Activated T-helper 1 cell treated with Interleukin-2 at 50 U/mL for 16 hours (primary cell): ENCODE measurements at regions not wholly inside any gene's neighbourhood (a gene's known extent, or its start where the extent isn't known, plus 50 kb on each side); places are given as distances from the start of the nearest gene placed in this dataset.

Source experiments
- DNase-seq: peaks from one replicate; pipeline ENCODE4 v3.0.0-alpha.2; 2020; ENCODE audit warnings: low read depth

- no peak for DNase-seq
Measured at GRCh38 chr2:196224756-196225155, 53.4 kb upstream of the STK17B start.

GRCh38 chr2:196225213-196225612 lies 53.8 kb upstream of the STK17B start:
- no peak for DNase-seq

GRCh38 chr2:196226058-196226706 lies 54.8 kb upstream of the STK17B start:
- DNase-seq: no peak

- DNase-seq: no peak
Measured at GRCh38 chr2:196226707-196227065, 55.3 kb upstream of the STK17B start.

GRCh38 chr2:196229013-196229412 lies 57.6 kb upstream of the STK17B start:
- no peak for DNase-seq

GRCh38 chr2:196230061-196230854 lies 58.9 kb upstream of the STK17B start:
- DNase-seq: peak; percentile 50

GRCh38 chr2:196233021-196233804 lies 61.8 kb upstream of the STK17B start:
- no peak for DNase-seq

- DNase-seq: no peak
Measured at GRCh38 chr2:196233805-196234475, 62.6 kb upstream of the STK17B start.

GRCh38 chr2:196234672-196235071 lies 63.3 kb upstream of the STK17B start:
- DNase-seq: peak; percentile 13

GRCh38 chr2:196238836-196239380 lies 67.5 kb upstream of the STK17B start:
- DNase-seq: no peak

GRCh38 chr2:196239622-196240587 lies 68.5 kb upstream of the STK17B start:
- peak; percentile 65 for DNase-seq

GRCh38 chr2:196241175-196241574 lies 69.8 kb upstream of the STK17B start:
- DNase-seq: no peak

GRCh38 chr2:196242131-196242620 lies 70.8 kb upstream of the STK17B start:
- DNase-seq: no peak

GRCh38 chr2:196244516-196244915 lies 73.1 kb upstream of the STK17B start:
- no peak for DNase-seq

- DNase-seq: no peak
Measured at GRCh38 chr2:196244966-196245365, 73.6 kb upstream of the STK17B start.

- DNase-seq: no peak
Measured at GRCh38 chr2:196245378-196246140, 74.2 kb upstream of the STK17B start.

- no peak for DNase-seq
Measured at GRCh38 chr2:196247114-196247975, 76.0 kb upstream of the STK17B start.

GRCh38 chr2:196247976-196248280 lies 76.5 kb upstream of the STK17B start:
- DNase-seq: no peak

- DNase-seq: no peak
Measured at GRCh38 chr2:196248467-196249094, 77.2 kb upstream of the STK17B start.
